Stimulated activated CD8-positive, alpha-beta memory T cell treated with anti-CD3 and anti-CD28 coated beads, Interleukin-2, amount 100 ng/mL, for 48 hours (primary cell): ENCODE measurements at regions not wholly inside any gene's neighbourhood (a gene's known extent, or its start where the extent isn't known, plus 50 kb on each side); places are given as distances from the start of the nearest gene placed in this dataset.
"Not testable (repeated sequence)": the region's sequence is repeated elsewhere in the genome, so short reads cannot be mapped to it uniquely, and the experiment has no call there.

Source experiments
- DNase-seq, 2 donors: peaks; one replicate each; pipeline ENCODE4 v3.0.0-alpha.2; 2020; ENCODE audit warnings: low read depth in 2 of 2

- DNase-seq: no peak
These were observed 463.8 kb upstream of the SLC8A1 start for GRCh38 chr2:40915651-40916050.

DNA sequence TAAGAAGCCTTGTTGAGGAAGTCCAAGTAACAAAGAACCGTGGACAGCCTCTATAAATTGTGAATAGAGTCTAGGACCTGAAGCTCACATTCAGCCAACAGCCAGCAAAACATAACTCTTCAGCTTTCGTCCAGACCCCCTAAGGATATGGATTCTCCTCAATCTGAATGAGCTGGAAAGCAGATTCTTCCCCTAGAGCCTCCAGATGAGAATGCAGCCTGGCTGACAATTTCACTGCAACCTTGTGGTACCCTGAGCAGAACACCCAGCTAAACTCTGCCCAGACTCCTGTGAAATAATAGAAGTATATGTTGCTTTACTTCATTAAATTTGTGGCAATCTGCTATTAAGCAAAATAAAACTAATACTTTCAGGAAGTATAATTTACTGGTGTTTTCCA lies 483.5 kb upstream of the SLC8A1 start:
- DNase-seq: no peak

- DNase-seq: no peak
These were observed 485.4 kb upstream of the SLC8A1 start for GRCh38 chr2:40937284-40937683.

DNA sequence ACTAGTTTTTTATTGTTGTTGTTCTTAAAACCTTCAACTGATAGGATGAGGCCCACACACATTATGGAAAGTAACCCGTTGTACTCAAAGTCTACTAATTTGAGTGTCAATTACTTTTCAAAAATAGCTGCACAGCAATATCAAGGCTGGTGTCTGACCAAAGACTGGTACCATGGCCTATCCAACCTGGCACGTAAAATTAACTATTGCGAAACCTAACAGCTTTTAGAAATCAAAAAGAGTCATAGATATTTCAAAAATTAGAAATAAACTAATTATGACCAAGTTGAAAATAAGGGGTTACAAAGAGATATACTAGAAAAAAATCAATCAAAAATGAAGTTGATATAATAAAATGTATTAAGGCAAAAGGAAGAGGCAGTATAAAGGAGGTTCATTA lies 501.5 kb upstream of the SLC8A1 start:
- no peak for DNase-seq

- no peak for DNase-seq
These were observed 503.2 kb upstream of the SLC8A1 start for GRCh38 chr2:40955042-40955441.

- no peak for DNase-seq
These were observed 503.7 kb upstream of the SLC8A1 start for GRCh38 chr2:40955635-40956034.

DNA sequence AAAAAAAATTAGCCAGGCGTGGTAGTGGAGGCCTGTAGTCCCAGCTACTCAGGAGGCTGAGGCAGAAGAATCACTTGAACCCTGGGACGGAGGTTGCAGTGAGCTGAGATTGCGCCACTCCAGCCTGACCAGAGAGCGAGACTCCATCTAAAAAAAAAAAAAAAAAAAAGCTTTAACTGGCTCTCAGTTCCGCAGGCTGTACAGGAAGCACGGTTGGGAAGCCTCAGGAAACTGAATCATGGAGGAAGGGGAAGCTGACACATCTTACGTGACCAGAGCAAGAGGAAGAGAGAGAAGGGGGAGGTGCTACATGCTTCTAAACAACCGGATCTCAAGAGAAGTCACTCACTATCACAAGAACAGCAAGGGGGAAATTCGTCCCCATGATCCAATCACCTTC lies 505.6 kb upstream of the SLC8A1 start:
- DNase-seq: no peak

DNA sequence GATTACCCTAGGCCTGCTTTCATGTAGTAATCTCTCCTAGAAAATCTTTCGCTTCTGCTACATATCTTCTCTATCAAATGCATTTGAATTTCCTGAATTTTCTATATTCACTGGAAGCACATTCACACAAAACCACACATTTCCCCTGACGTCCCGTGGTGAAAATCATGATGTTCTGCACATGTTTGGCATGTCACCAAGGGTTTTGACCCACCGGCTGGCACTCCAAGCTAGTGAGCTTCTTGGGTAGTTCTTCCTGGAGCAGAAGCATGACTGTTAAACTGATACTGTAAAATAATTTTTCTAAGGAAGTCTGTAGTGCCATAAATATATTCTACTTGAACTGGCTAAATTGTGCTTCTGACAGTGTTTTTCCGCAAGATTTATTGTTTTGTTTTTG lies 510.1 kb upstream of the SLC8A1 start:
- no peak for DNase-seq

DNA sequence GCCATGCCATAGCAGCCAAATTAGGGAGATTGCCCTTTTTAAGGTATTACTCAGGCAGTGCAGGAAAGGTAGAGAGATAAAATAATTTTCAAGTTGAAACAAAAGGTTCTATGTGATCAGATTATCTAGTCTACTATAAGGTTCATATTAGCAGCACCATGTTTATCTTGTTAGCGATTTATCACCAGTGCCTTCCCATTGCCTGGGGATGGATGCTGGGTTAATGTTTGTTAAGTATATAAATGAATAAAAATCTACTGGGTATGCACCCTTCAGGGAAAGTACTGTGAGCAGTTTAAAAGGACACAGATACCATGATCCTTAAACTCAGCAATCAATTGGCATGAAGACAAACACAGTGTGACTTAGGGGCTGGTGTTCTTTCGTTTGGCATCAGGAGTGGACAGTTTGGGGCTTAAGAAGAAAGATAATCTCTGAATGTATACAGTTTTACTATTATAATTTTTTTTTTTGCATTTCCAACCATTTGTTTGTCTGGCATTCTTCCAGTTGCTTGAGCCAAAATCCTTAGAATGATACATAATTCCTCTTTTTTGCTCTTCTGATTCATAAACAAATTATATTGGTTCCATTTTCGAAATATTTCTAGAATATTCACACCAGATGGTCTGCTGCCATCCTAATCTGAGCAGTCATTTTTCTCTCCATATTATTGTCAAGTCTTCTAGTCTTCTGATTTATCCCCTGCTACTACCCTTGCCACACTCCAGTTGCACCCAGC lies 512.8 kb upstream of the SLC8A1 start:
- no peak for DNase-seq

DNA sequence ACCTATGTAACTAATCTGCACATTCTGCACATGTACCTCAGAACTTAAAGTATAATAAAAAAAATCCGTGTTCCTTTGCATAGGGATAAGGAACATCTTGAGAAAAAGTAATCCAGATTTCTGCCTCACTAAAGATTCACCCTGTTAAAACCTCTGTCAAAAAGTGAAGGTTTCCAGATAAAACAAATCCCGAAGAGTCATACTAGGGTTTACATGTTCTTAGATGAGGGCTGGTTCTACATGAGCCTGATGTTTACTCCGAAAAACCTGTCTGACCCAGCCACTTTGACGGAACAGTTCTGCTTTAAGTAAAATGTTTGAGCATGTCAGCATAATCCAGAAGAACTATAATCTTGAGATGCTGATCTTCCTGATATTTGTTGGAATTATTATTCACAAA lies 515.6 kb upstream of the SLC8A1 start:
- no peak for DNase-seq

DNA sequence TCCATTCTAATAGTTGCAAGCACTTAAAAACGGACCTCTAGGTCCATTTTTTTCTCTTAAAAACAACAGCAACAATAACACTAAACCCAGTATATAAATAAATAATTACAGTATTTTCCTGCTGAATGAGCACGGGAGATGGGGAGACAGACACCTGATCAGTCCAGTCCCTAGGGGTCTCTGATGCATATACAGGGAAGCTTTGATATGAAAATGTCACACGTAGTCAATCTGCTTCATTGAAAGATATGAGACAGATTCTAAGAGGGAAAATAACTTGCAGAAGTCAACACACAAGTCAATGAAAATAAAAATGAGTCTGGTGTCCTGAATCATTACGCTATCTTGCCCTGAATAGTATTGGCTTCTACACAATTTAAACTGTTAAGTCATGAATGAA lies 523.3 kb upstream of the SLC8A1 start:
- DNase-seq: no peak

DNA sequence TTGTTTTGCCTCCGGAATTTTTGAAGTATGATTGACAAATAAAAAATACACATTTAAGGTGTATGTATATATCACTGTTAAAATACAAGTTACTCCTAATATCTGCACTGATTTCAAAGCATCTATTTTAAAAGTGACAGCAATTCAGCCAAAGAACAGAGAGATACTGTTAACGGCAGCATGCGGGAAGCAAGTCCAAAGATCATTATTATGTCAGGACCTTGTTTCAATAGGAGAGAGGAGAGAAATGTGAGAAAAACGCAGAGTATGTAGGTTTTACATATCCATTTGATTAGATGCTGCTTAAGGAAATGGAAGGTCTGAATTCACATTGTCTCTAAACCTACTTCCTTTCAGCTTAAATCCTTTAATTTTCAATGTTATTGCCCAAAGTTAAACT lies 545.5 kb upstream of the SLC8A1 start:
- DNase-seq: no peak

- DNase-seq: no peak
These were observed 548.5 kb upstream of the SLC8A1 start for GRCh38 chr2:41000374-41000773.

- DNase-seq: no peak
These were observed 549.0 kb upstream of the SLC8A1 start for GRCh38 chr2:41000906-41001305.

DNA sequence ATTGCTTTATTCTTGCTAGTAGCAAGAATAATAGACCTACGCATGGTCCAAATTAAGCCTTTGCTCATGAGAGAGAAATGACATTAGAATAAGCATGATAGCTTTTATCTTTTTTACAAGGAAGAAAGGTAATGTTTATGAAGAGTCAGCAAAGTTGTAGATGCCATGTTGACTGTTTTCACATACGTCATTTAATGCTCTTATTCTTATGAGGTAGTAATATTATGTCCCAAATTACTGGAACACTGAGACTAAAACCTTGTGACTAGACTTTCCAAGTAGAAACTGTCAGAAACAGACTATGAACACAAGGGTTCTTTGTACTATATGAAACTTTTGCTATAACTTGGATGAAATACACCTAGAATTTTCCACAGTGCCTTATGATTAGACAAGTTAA lies 552.8 kb upstream of the SLC8A1 start:
- no peak for DNase-seq

DNA sequence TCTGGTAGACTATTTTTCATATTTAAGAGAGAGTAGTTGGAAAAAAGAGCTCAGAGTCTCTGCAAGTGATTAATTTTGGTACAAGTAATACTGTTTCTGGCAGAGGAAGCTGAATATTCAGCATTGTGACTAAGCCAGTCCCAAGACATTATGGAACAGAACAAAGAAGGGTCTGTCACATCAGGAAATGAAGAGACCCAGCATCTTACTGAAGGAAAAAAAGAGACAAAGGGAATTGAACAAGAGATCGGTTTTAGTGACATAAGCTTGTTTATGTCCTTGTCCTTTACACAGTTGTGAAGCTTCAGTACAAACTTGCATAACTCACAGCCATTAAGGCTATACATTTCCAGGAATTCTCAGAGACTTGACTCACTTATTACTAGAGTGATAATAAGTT lies 568.5 kb upstream of the SLC8A1 start:
- DNase-seq: no peak

GRCh38 chr2:41024816-41025215 lies 572.9 kb upstream of the SLC8A1 start:
- DNase-seq: no peak

GRCh38 chr2:41026613-41027012 lies 574.7 kb upstream of the SLC8A1 start:
- no peak for DNase-seq

GRCh38 chr2:41027095-41027494 lies 575.2 kb upstream of the SLC8A1 start:
- DNase-seq: no peak

GRCh38 chr2:41031282-41031681 lies 579.4 kb upstream of the SLC8A1 start:
- no peak for DNase-seq

DNA sequence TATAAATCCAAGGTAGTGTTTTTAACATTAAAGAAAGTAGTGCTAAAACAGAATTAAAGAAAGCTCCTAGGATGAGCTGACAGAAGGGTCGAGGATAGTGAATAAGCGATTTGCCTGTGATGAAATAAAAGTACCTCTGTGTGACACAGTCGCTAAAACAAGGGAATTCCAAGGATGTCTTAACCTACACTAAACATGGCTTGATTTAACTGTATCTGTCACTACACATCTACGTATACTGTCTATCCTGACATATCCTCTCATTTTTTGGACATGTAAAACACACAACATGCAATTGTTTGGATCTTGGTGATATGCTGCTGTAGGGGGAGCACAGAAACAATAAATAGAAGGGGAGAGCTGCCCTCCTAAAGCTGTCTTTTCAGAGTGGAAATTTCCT lies 580.8 kb upstream of the SLC8A1 start:
- no peak for DNase-seq

GRCh38 chr2:41033127-41033526 lies 581.2 kb upstream of the SLC8A1 start:
- no peak for DNase-seq

GRCh38 chr2:41038408-41038807 lies 586.5 kb upstream of the SLC8A1 start:
- DNase-seq: no peak

- DNase-seq: not testable (repeated sequence)
These were observed 587.9 kb upstream of the SLC8A1 start for GRCh38 chr2:41039750-41040149.
